T-cell (primary cell): ENCODE measurements at regions not wholly inside any gene's neighbourhood (a gene's known extent, or its start where the extent isn't known, plus 50 kb on each side); places are given as distances from the start of the nearest gene placed in this dataset.

Source experiments
- ATAC-seq, 4 experiments: fragments of 200-7000 bp in 3 of 4; fragments of 150-1000 bp in 1 of 4; cut with Tn5 transposase; replicated peaks in 1 of 4; 1 replicate in 3 of 4; 2 replicates in 1 of 4; pipeline ENCODE4 v1.10.0; 2021; ENCODE audit warnings: moderate library complexity in 3 of 4, mild to moderate bottlenecking in 2 of 4, moderate number of reproducible peaks in 1 of 4
- CTCF ChIA-PET, 2 donors: fragments of 300-600 bp; sonication (Branson Sonifier 250); formaldehyde crosslinking; loops; one replicate each; lab custom pipeline; 2022; ENCODE audit warnings: antibody characterized with exemption in 2 of 2; lab: Charles Lee
- POLR2A ChIA-PET, 2 donors: fragments of 300-600 bp; sonication (Branson Sonifier 250); formaldehyde crosslinking; loops; one replicate each; lab custom pipeline; 2022; ENCODE audit warnings: antibody characterized with exemption in 2 of 2; lab: Charles Lee
- DNase-seq, 35 experiments: peaks; one replicate each; pipeline versions ENCODE4 v3.0.0 to v3.0.0-alpha.2; 2013 to 2023
- H3K27ac ChIP-seq: one replicate; pipeline ENCODE4 v1.5.1; 2013; ENCODE audit warnings: low read length
- H3K27me3 ChIP-seq, 2 experiments: replicated peaks in 1 of 2; 1 replicate in 1 of 2; 2 replicates in 1 of 2; pipeline versions ENCODE4 v1.6.1 to v1.7.0; 2013; ENCODE audit warnings: low read length in 1 of 2, mixed read lengths in 1 of 2; ENCODE audit not compliant: control insufficient read depth in 2 of 2, insufficient read depth in 2 of 2; ENCODE audit errors: extremely low read depth in 1 of 2
- H3K36me3 ChIP-seq, 2 donors: 1 replicate in 1 of 2; 2 replicates in 1 of 2; pipeline versions ENCODE4 v1.6.1 to v1.7.0; 2013; ENCODE audit warnings: low read length in 1 of 2; ENCODE audit not compliant: control insufficient read depth in 2 of 2, insufficient read depth in 1 of 2; ENCODE audit errors: extremely low read depth in 1 of 2
- H3K4me1 ChIP-seq, 2 experiments: 1 replicate in 1 of 2; 2 replicates in 1 of 2; pipeline versions ENCODE4 v1.6.1 to v1.7.0; 2013; ENCODE audit warnings: low read length in 2 of 2, mixed read lengths in 1 of 2; ENCODE audit not compliant: insufficient read depth in 2 of 2, control insufficient read depth in 1 of 2; ENCODE audit errors: extremely low read depth in 1 of 2
- H3K4me3 ChIP-seq, 2 donors: 1 replicate in 1 of 2; 2 replicates in 1 of 2; pipeline versions ENCODE4 v1.5.1 to v1.7.0; 2013; ENCODE audit warnings: mild to moderate bottlenecking in 2 of 2, low read length in 1 of 2, moderate library complexity in 1 of 2; ENCODE audit not compliant: control insufficient read depth in 1 of 2; ENCODE audit errors: extremely low read depth in 1 of 2
- H3K9me3 ChIP-seq: 2 replicates; pipeline ENCODE4 v1.7.0; 2013
- H3K27ac Mint-ChIP-seq, 2 donors: one replicate each; pipeline ENCODE4 v1.8.0; 2020 to 2021; ENCODE audit warnings: mild to moderate bottlenecking in 2 of 2, mixed read lengths in 2 of 2
- H3K27me3 Mint-ChIP-seq, 2 donors: one replicate each; pipeline ENCODE4 v1.8.0; 2021 to 2022; ENCODE audit warnings: mixed read lengths in 2 of 2
- H3K36me3 Mint-ChIP-seq: one replicate; pipeline ENCODE4 v1.8.0; 2021; ENCODE audit warnings: mixed read lengths
- H3K4me1 Mint-ChIP-seq, 3 donors: one replicate each; pipeline ENCODE4 v1.8.0; 2020 to 2022; ENCODE audit warnings: mixed read lengths in 3 of 3, mild to moderate bottlenecking in 1 of 3
- H3K4me3 Mint-ChIP-seq, 3 donors: one replicate each; pipeline ENCODE4 v1.8.0; 2020 to 2022; ENCODE audit warnings: mild to moderate bottlenecking in 3 of 3, mixed read lengths in 3 of 3, moderate library complexity in 3 of 3
- H3K9me3 Mint-ChIP-seq, 3 donors: one replicate each; pipeline ENCODE4 v1.8.0; 2020 to 2022; ENCODE audit warnings: mixed read lengths in 3 of 3
- WGBS: methylation state at CpG from one replicate; pipeline ENCODE4 v1.1.5; 2013; ENCODE audit warnings: missing lambda C conversion rate; ENCODE audit not compliant: insufficient coverage; 5-methylcytosine and 5-hydroxymethylcytosine counted together

DNA sequence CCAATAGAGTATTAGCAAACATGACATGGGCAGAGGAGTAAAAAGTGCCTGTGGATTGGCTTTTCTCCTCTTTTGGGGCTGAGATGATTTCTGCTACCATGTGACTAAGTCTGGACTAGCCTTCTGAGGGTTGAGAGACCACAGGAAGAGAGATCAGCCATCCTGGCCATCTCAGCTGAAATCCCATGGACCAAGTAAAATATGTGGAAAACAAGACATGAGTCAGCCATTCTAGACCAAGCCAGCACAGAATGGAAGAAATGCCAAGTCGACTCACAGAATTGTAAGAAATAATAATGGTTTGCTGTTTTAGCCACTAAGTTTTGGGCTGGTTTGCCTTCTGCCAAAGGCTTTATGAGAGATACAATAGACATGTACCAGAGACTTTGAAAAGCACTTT is 377.8 kb downstream of the CHSY3 start:
- Mint-ChIP-seq H3K27ac (no peak overlapping the region), H3K9me3 (no peaks in the 10 kb centered on the region), H3K4me3 (no peak overlapping the region), H3K36me3 (no peaks in the 10 kb centered on the region), H3K27me3 (peaks cover 0 to 3% of the 10 kb centered on the region in 2 donors), H3K4me1 (no peaks in the 10 kb centered on the region)
- ChIA-PET CTCF (no interaction called here), POLR2A (no interaction called here)
- Histone ChIP-seq H3K9me3 (no peaks in the 10 kb centered on the region), H3K27ac (no peak overlapping the region), H3K4me1 (no peaks in the 10 kb centered on the region), H3K36me3 (no peaks in the 10 kb centered on the region), H3K27me3 (peaks cover 0 to 4% of the 10 kb centered on the region in 2 experiments), H3K4me3 (no peak overlapping the region)
- 100% methylated on average over 1 of the region's 1 CpG for WGBS
- ATAC-seq (no peak), DNase-seq (no peak)

DNA sequence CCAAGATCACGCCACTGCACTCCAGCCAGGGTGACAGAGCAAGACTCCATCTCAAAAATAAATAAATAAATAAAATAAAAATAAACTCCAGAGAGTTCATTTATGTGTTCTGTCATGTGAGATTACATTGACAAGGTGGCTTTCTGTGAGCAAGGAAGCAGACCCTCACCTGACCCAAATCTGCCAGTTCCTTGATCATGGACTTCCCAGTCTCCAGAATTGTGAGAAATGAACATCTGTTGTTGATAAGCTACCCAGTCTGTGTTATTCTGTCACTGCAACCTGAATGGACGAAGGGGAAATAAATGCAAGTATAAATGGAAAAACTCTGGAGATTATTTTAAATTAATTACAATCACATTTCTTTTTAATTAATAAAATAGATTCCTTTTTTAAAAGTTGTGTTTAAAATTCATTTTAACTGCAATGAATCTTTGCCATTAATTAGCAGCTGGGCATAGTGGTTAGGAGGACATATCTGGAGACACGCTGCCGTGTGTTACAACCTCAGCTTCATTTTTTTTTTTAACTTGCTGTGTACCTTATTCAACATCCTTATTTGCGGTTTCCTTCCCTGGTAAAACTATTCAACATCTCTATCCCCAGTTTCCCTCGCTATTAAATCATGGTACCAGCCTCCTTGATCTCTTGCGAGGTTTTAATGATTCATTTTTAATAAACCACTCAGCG is 376.4 kb downstream of the CHSY3 start:
- no peak overlapping the region for H3K27ac ChIP-seq
- ATAC-seq (no peak), DNase-seq (no peak)
- Mint-ChIP-seq H3K36me3 (no peaks in the 10 kb centered on the region), H3K4me1 (no peaks in the 10 kb centered on the region), H3K27me3 (no peaks in the 10 kb centered on the region), H3K4me3 (no peak overlapping the region), H3K27ac (no peak overlapping the region), H3K9me3 (no peaks in the 10 kb centered on the region)
- no peaks in the 10 kb centered on the region for H3K9me3 ChIP-seq
- H3K27me3 ChIP-seq, result peaks cover 0 to 6% of the 10 kb centered on the region in 2 experiments
- H3K4me3 ChIP-seq, result no peak overlapping the region
- H3K36me3 ChIP-seq, result no peaks in the 10 kb centered on the region
- whole genome bisulfite sequencing, result 40% methylated on average over 3 of the region's 8 CpGs
- CTCF ChIA-PET, result interaction anchor here in 1 of 2 donors (1.1 kb wide), 1 partner anchor 54 kb away, joined by 6 read pairs; no protein-coding TSS in a partner anchor
- H3K4me1 ChIP-seq, result no peaks in the 10 kb centered on the region
- POLR2A ChIA-PET, result no interaction called here

DNA sequence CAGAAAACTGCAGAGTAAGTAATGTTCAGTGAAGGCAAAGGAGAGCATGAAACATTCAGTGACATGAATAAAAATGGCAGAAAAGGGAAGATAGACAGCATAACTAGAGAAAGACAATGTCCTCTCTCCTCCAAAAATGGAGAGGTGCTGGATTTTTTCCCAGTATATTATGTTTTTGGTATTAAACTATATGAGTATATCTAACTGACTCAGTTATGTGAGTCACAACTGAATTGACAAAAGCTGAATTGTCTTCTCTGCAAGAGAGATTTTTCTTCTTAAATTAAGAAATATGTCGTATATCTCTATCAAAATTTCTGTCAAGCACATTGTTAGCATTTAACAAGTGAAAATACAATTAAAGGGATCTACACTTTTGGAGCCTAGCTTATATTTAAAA is 375.1 kb downstream of the CHSY3 start:
- H3K27ac Mint-ChIP-seq, result no peak overlapping the region
- H3K27me3 Mint-ChIP-seq, result peaks cover 0 to 3% of the 10 kb centered on the region in 2 donors
- DNase-seq, result no peak
- H3K36me3 Mint-ChIP-seq, result no peaks in the 10 kb centered on the region
- H3K9me3 ChIP-seq, result no peaks in the 10 kb centered on the region
- no CpG with 5 or more reads among the region's 1 CpG for WGBS
- H3K27me3 ChIP-seq, result peaks cover 0 to 6% of the 10 kb centered on the region in 2 experiments
- H3K4me3 ChIP-seq, result no peak overlapping the region
- H3K27ac ChIP-seq, result no peak overlapping the region
- no peaks in the 10 kb centered on the region for H3K4me1 ChIP-seq
- no peak overlapping the region for H3K4me3 Mint-ChIP-seq
- ATAC-seq, result no peak
- CTCF ChIA-PET, result no interaction called here
- no peaks in the 10 kb centered on the region for H3K36me3 ChIP-seq
- H3K9me3 Mint-ChIP-seq, result no peaks in the 10 kb centered on the region
- no peaks in the 10 kb centered on the region for H3K4me1 Mint-ChIP-seq
- POLR2A ChIA-PET, result no interaction called here

DNA sequence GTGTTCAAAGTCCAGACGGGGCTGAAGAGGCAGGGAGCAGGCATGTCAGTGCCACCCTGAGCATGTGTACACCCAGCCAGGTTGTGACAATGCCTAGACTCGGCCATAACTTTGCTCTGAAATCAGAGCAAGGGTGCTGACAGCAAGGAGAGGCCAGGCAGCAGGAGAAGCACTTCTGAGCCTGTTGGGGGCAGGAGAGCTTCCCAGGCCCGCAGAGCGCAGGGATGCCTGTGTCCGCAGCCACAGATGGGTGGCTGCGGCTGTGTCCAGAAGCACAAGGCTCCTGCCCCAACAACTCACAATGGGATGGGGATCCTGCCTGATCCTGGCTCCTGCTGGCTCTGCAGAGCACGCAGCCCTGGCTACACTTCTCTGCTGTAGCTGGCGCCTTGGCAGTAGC is 373.9 kb downstream of the CHSY3 start:
- H3K4me3 Mint-ChIP-seq, result no peak overlapping the region
- POLR2A ChIA-PET, result no interaction called here
- Histone ChIP-seq H3K4me3 (no peak overlapping the region), H3K9me3 (no peaks in the 10 kb centered on the region), H3K27ac (no peak overlapping the region), H3K27me3 (peaks cover 0 to 6% of the 10 kb centered on the region in 2 experiments), H3K4me1 (no peaks in the 10 kb centered on the region), H3K36me3 (no peaks in the 10 kb centered on the region)
- no peaks in the 10 kb centered on the region for H3K4me1 Mint-ChIP-seq
- ATAC-seq (no peak), DNase-seq (no peak)
- WGBS, result 84% methylated on average over 8 of the region's 8 CpGs
- H3K9me3 Mint-ChIP-seq, result no peaks in the 10 kb centered on the region
- H3K36me3 Mint-ChIP-seq, result no peaks in the 10 kb centered on the region
- CTCF ChIA-PET, result no interaction called here
- H3K27ac Mint-ChIP-seq, result no peak overlapping the region
- H3K27me3 Mint-ChIP-seq, result peaks cover 0 to 3% of the 10 kb centered on the region in 2 donors

DNA sequence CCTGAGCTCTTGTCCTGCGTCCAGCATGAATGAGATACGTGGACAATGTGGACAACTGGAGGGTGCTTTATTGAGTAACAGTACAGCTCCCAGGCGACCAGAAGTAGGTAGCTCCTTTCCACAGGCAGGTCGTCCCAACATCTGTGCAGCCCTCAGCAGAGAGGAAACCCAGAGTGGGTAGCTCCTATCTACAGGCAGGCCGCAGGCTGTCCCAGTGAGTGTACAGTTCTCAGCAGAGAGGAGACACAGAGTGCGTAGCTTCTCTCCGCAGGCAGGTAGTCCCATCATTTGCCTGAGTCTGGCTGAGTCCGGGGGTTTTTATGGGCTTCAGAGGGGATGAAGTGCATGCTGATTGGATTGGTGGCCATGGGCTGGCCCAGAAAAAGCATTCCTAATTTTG is 373.3 kb downstream of the CHSY3 start:
- Mint-ChIP-seq H3K4me1 (no peaks in the 10 kb centered on the region), H3K36me3 (no peaks in the 10 kb centered on the region), H3K4me3 (no peak overlapping the region), H3K27me3 (peaks cover 0 to 3% of the 10 kb centered on the region in 2 donors), H3K9me3 (no peaks in the 10 kb centered on the region), H3K27ac (no peak overlapping the region)
- H3K27me3 ChIP-seq, result peaks cover 0 to 6% of the 10 kb centered on the region in 2 experiments
- no peaks in the 10 kb centered on the region for H3K9me3 ChIP-seq
- ATAC-seq (no peak), DNase-seq (no peak)
- H3K27ac ChIP-seq, result no peak overlapping the region
- no peak overlapping the region for H3K4me3 ChIP-seq
- CTCF ChIA-PET, result no interaction called here
- H3K4me1 ChIP-seq, result no peaks in the 10 kb centered on the region
- no peaks in the 10 kb centered on the region for H3K36me3 ChIP-seq
- POLR2A ChIA-PET, result no interaction called here
- WGBS, result 87% methylated on average over 8 of the region's 8 CpGs

DNA sequence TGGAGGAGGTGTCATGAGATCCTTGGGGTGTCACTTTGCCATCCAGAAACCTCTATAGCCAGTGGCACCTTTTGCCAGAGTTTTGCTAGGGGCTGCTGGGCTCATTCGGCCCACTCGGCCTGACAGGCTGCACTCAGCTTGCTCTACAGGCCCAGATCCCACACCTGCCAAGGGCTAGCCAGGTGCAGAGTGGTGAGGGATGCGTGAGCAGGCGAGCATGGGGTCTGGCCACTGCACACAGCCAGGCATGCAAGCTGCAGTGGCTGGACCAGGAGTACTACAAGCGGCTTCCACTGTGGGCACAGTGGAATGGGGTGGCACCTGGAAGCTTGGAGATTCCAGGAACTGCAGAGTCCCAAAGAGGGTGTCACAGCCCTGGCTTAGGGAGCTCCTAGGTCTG is 372.7 kb downstream of the CHSY3 start:
- Histone ChIP-seq H3K4me3 (no peak overlapping the region), H3K9me3 (no peaks in the 10 kb centered on the region), H3K36me3 (no peaks in the 10 kb centered on the region), H3K4me1 (no peaks in the 10 kb centered on the region), H3K27ac (no peak overlapping the region), H3K27me3 (peaks cover 0 to 6% of the 10 kb centered on the region in 2 experiments)
- no peak for ATAC-seq
- WGBS, result 64% methylated on average over 4 of the region's 5 CpGs
- Mint-ChIP-seq H3K4me3 (no peak overlapping the region), H3K27ac (no peak overlapping the region), H3K4me1 (no peaks in the 10 kb centered on the region), H3K36me3 (no peaks in the 10 kb centered on the region), H3K27me3 (peaks cover 0 to 3% of the 10 kb centered on the region in 2 donors), H3K9me3 (no peaks in the 10 kb centered on the region)
- POLR2A ChIA-PET, result no interaction called here
- no peak for DNase-seq
- CTCF ChIA-PET, result no interaction called here
